HK-2 (cell line): ENCODE measurements at regions not wholly inside any gene's neighbourhood (a gene's known extent, or its start where the extent isn't known, plus 50 kb on each side); places are given as distances from the start of the nearest gene placed in this dataset.
"Not testable (repeated sequence)": the region's sequence is repeated elsewhere in the genome, so short reads cannot be mapped to it uniquely, and the experiment has no call there.

ENCODE experiments used
- DNase-seq: peaks from one replicate; pipeline ENCODE4 v3.0.0-alpha.2; 2018; ENCODE audit not compliant: unreplicated experiment

DNA sequence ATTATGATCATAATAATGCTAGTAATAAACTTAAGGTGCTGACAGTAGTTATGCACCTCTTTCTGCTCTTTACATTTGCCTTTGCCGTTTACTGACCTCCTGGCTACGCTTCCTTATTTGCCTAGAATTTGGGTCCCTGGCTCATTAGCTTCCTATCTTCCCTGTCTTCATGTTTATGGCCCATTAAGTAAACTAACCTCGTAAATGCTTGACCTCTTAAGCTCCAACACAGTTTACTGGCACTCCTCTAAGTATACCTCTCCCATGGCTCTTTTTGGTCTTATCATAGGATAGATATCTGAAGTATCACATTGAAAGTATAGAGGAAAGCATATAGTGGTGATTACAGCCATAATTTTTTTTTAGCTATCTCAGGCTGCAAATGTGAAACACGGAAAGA, 657.3 kb upstream of the SLC39A10 start:
- no peak for DNase-seq

DNA sequence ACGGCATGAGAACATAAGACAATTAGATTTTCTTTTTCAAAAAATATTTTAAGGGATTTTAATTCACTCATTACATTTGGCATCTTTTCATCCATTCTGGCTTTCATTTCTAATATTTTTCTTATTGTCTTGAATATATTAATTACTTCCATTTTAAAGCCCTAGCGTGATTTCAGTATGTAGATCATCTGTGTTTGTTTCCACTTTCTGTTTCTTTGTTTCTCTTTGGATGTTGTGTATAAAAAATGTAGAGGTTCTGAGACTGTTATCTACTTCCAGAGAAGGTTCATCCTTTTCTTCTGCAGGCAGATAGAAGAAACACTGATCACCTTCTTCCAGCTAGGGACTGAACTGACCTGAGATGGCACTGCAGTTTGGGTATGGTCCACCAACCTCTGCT, 664.4 kb upstream of the SLC39A10 start:
- DNase-seq = no peak

DNA sequence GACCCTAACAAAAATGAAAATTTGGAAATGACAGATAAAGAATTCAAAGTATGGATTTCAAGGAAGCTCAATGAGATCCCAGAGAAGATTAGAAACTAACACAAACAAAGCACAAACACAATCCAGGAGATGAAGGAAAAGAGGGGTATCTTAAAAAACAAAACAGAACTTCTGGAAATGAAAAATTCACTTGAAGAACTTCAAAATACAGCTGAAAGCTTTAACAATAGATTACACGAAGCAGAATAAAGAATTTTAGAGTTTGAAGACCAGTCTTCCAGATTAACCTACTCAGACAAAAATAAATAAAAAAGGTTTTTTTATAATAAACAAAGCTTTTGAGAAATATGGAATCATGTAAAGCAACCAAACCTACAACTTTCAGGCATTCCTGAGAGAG, 671.8 kb upstream of the SLC39A10 start:
- DNase-seq = no peak

DNA sequence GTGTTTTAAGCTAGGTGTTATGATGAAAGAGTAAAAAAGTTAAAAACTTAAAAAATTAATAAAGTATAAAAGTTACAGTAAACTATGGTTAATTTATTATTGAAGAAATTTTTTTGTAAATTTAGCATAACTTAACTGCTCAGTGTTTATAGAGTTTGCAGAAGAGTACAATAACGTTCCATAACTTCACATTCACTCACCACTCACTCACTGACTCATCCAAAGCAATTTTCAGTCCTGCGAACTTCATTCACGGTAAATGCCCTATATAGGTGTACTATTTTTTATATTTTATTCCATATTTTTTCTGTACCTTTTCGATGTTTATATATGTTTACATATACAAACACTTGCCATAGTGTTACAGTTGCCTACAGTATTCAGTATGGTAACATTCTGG, 694.8 kb upstream of the SLC39A10 start:
- DNase-seq = no peak

DNA sequence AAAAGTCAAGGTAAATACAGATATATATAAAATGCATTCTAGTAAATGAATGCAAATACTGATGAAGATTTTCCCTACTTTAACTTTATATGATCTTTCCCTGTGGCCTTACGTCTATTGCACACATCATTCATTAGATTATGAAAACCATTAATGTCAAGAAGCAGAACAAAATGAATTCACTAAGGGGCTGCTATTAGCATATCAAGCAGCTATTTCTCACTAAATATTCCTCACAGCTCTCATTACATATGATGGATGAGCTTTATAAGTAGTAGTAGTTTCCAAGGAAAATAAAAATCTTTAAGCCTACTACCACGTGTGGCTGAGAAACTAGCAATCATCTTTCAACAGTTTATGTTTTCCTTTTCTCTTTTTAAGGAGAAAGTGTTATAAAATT, 702.8 kb upstream of the SLC39A10 start:
- DNase-seq = no peak

DNA sequence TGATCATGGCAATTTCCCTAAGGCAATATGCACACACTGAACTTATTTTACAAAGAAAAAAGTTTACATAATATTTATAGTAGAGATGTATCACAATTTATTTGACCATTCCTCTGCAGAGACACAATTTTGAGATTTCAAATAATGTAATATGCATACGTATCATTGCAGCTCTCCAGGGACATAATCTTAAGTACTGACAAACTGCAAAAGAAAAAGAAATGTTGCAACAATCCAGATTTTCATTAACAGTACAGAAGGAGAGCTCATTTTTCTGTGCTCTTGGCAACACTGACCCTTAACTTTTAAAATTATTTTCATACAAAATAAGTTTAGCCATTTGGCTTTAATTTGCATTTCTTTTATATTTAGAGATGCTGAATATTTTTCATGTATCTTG, 710.2 kb upstream of the SLC39A10 start:
- DNase-seq = no peak

DNA sequence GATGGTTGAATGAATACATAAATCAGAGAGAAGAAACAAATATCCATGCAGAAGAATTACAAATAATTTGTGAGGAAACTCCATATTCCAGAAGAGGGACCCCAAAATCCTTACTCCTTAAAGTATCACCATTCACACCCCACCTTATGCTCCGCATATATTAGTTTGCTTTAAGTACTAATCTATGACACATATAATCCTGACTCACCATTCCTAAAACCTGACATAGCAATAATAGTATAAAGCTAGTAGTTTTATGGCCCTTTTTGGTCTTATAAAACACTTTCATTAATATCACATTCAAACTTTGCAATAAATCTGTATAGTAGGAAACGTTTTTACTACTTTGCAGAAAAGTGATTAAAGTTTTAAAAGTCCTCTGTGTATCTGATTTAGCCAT, 719.0 kb upstream of the SLC39A10 start:
- no peak for DNase-seq

DNA sequence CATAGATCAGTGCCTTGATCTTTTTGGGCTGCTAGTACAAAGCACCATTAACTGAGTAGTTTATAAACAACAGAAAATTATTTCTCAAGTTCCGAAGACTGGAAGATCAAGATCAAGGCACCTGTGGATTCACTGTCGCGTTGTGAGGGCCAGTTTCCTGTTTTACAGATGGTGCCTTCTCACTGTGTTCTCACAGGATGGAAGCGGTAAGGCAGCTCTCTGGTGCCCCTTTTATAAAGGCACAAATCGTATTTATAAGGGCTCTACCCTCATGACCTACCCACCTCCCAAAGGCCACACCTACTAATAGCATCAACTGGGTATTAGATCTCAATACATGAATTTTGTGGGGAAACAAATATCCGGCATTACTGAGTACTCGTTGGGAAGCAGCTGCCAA, 729.5 kb upstream of the SLC39A10 start:
- DNase-seq = no peak

DNA sequence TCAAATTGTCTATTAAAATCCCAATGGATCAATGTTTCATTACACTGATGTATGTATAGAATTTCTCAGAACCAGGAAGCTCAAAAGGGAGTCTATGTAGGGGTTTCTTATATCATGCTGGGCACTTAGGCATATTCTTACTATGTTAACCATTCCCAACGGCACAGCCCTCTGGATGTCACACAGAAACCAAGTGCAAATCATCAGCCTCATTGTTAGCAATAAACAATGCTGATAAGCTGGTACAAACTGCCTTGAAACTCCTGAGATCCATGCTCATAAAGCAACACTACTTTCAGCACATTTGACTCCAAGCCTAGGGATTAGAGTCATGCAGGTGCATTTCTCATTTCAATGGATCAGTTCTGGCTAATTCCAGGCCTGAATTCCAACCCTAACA, 730.2 kb upstream of the SLC39A10 start:
- DNase-seq = no peak

DNA sequence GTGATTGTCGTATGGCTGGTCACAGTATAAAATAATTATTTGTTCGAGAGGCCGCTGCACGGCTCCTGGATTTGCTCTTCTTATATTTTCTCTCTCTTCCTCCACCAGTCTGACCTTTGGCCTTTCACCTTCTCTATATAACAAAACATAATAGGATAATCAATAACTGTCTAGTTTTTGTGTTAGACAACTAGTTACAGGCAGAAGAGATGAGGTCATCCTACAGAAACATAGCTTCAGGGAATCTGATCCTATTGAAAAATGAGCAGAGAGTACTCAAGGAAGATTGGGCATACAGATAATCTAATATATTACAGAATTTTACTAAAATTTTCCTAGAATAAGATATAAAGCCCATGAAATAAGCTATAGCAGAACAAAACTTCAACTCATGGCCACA, 731.3 kb upstream of the SLC39A10 start:
- DNase-seq = no peak

DNA sequence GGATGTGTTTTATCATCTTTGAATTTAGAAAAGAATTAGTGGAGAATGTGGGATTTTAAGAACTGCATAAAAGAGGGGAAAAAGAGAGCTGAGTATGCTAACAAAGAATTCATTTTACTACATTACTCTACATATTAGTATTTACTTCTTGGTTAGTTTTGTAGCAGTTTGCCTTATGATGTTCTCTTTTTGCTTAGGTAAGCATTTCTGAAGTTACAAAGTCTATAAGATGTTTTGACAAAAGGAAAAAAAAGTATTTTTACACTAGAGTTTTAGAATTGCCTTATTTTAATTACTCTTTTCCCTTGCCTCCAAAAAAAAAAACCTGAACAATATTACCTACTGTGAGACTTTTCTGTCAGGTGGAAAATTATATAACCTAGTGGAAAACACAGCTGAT, 739.5 kb upstream of the SLC39A10 start:
- DNase-seq = no peak

DNA sequence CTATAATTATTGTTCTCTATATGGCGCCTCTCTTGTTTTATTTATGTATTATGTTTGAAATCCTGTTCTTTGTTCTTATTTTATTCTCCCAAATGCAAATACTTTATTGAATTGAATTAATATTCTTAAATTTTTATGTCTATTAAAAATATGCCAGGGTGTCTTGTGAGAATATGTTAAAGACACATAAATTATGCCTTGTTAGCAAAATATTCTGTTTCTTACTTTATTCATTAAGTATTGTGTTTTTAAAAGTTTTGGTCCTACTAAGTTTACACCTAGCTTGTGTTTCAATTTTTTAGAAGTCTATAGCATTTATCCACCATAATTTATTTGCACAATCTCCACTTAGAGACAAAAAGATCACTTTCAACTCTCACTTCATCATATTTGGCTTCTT, 741.5 kb upstream of the SLC39A10 start:
- no peak for DNase-seq

DNA sequence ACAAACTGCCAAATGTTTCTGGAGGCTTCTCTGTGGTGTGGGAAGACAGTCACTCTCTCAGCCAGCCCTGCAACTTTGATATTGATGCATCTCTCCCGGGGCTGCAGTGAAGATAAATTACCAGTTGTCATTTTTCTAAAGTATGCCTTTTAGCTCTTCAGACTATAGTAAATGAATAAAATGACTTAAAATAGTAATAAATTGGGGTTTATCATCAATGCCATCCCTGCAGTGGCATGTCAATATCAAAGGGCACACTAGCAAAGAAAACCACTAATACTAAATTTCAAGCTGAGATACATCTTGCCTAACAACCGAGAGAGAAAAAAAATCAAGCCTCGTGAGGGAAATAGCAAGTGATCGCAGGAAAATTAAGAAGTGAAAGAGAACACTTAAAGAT, 749.5 kb upstream of the SLC39A10 start:
- no peak for DNase-seq

DNA sequence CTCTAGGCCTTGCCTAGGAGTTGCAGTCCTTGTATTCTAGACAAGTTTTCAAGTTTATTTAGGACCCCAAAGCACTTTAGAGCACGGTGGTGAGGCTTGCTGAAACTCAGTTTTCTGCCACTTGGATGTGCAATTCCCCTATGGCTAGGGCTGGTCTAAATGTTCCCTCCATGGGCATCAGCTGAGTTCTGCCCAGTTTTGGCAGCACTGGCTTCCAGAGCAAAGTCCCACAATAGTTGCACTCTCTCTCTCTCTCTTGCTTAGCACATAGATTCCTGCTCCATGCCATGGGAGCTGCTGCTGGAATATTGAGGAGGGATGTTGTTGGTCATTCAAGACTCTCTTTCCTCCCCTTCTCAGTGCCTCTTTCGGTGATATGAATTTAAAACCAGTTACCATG, 760.2 kb upstream of the SLC39A10 start:
- no peak for DNase-seq

DNA sequence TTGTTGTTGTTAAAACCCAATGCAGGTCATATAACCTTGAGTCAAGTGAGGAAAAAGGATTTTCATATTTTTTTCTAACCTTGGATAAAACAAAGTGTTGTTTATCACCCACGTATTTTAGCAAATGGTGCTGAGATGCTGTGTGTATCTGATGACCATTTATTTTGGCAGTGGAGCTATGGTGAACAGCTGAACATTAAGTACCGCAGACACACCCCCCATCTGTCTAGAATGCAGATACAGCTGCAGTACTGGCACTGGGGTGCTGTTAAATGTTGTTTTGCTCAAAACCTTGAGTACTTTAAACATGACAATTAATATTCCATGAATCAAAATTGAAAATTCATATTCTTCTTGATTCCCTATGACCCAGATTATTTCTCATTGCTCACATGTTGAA, 773.3 kb upstream of the SLC39A10 start:
- DNase-seq = no peak

DNA sequence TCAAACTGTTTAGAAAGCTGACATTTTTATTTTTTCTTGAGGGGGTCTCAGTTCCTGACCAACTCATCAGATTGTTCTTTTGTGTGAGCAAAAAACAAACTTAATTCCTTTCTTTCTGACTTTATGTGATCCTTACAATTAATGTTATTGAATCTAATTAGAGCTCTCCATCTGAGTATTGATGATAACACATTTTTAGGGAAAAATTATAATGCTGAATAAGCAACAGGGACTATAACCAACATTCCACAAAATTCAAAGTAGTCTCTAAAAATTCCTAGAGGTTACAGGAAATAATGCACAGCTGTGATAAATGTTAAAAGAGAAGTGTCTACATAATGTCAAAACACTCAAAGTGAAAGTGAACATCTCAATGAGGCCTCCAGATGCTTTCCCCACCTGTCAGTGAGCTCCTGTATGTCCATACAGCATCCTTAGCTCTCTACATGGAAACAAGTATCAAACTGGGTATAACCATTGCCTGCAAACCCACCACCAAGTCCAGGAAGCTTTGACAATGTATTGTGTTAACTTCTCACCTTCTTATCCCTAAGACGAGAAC, 786.0 kb upstream of the SLC39A10 start:
- DNase-seq = no peak

DNA sequence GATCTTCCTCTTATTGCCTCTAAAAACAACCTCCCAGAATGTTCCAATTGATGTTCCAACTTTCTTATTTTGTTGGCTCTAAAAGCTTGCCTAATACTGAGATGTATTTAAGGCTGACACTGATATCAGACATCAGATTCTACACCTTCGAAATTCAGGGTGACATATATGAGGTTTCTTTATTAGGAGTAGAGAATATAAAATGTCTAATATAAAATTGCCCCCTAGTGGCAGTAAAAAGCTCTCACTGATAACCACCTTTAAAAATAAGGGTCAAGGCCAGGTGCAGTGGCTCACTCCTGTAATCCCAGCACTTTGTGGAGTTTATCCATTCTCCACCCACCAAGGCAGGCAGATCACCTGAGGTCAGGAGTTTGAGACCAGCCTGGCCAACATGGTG, 789.7 kb upstream of the SLC39A10 start:
- no peak for DNase-seq

DNA sequence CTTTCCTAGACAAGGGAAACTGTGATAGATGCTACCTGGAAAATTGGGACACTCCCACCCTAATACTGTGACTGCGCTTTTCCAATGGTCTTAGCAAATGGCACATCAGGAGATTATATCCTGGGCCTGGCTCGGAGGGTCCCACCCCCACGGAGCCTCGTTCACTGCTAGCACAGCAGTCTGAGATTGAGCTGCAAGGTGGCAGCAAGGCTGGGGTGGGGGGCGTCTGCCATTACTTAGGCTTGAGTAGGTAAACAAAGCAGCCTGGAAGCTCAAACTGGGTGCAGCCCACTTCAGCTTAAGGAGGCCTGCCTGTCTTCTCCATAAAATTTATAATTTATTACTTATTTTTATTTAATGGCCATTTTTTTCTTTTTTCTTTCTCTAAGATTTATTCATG, 802.1 kb upstream of the SLC39A10 start:
- DNase-seq = no peak

DNA sequence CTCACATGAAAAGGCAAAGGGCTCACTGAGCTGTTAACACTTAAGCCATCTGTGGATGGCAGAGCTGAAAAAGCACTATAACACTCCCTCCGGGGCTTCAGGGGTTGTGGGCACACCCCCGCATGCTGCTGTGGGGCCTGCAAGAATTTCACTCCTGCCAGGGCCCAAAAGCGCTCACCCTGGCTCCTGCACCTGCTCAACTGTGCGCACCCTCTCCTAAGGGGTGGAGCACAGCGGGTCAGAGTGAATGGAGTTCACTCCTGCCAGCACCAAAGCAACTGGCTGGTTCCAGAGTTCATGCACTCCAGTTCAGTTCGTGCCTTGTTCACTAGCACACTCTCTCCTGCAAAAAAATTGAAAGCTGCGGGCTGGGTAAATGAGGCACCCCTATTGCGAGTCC, 814.2 kb upstream of the SLC39A10 start:
- no peak for DNase-seq

DNA sequence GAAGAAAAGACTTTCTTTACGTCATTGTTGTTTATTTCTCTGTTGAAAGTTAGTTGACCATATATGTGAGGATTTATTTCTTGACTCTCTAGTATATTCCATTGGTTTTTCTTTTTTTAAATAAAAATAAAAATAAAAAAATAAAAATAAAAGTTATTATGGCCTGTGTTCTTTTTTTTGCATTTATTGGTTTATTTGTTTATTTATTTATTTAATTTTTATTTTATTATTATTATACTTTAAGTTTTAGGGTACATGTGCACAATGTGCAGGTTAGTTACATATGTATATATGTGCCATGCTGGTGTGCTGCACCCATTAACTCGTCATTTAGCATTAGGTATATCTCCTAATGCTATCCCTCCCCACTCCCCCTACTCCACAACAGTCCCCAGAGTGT, 822.7 kb upstream of the SLC39A10 start:
- not testable (repeated sequence) for DNase-seq

DNA sequence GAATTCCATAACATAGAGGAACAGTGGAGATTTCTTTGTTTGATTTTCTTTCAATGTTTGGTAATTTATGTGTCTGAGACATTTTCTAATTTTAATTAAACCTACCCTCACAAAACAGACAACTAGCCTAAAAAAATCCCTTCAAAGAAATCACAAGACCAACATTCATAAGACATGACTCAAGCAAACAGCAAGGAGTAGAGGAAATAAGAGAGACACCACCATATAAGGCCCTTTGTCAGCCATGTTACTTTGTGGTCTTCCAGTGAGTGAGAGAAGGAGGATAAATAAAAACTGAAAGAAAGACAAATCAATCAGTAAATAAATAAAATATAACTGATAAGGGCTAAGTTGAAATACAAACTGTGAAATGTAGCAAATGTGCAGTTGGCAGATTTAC, 830.8 kb upstream of the SLC39A10 start:
- no peak for DNase-seq

DNA sequence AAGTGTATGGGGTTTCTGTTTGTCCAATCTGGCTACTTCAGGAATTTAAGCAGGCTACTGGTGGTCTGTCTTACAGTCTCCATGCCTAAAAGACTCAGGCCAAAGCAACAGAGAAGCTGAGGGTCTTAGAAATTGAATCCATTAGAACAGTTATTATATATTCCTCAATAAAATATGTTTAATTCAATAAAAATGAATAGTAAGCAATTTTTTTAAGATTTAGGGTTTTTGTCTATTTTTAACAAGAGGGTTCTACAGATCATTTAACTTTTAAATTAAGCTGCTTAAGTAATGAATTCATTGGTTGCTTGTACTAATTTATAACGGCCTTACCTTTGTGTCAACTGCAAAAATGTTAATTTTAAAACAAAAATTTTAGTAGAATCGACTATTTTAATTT, 832.6 kb upstream of the SLC39A10 start:
- no peak for DNase-seq

DNA sequence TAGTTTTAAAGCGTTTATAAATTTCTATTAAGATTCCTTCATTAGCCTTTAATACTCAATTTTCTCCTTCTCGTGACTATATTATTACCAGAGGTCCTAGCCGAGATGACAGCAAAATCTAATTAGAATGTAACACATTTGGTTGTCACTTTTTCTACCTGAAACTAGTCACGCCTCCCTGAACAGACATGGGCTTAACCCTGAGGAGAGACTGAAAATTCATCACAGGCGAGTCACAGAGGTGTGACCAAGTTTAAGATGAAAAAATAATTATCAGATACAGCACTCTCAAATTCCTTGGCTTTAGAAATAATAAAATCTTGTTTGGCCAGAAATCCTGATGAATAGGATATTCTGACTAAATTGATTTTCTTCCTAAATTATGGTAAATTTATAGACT, 834.4 kb upstream of the SLC39A10 start:
- no peak for DNase-seq

DNA sequence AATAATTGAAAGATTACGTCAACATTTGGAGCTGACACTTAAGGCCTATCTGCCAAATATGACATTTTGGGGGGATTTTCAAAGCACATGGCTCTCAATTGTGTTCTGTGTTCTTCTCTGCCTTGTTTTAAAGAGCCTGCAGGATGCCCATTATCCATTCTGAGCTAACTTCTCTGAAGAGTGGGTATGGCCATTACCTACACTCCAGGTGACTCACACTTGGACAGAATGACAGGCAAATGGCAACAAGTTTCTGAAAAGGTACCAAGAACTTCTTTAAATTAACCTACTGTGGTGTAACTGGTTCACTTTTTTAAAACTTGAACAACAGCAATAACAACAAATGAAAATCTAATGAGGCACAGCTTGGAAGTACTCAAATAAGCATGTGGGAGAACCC, 834.9 kb upstream of the SLC39A10 start:
- DNase-seq = no peak

DNA sequence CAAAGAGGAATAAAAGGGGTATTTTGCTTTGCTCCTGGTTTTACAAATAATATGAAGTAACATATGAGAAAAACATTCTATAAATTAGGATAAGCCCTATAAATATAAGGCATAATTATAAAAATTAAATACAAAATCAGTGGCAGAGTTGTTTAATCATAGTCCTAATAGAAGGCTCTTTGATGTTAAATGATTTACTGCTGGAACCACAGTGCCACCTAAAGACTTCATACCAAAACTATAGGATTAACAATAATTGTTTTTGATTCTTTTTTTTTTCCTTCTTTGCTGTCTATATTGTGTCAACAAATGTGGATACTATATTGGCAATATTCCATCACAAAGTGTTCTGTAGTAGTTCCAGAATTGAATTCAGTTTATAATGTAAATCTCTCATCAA, 837.7 kb upstream of the SLC39A10 start:
- no peak for DNase-seq
